H1 (cell line): ENCODE measurements at regions not wholly inside any gene's neighbourhood (a gene's known extent, or its start where the extent isn't known, plus 50 kb on each side); places are given as distances from the start of the nearest gene placed in this dataset.

Source experiments
- CBX5 ChIP-seq: fragments of 300-800, 300-1000 bp; sonication (generic); IDR thresholded peaks from 2 replicates; pipeline ENCODE4 v1.7.1; 2016; ENCODE audit warnings: antibody characterized with exemption, low read length, low read depth
- TF ChIP-seq, protein P1 (sequence below): IDR thresholded peaks from 2 replicates; pipeline ENCODE4 v1.6.1; 2012; ENCODE audit warnings: low read length, inconsistent platforms

DNA sequence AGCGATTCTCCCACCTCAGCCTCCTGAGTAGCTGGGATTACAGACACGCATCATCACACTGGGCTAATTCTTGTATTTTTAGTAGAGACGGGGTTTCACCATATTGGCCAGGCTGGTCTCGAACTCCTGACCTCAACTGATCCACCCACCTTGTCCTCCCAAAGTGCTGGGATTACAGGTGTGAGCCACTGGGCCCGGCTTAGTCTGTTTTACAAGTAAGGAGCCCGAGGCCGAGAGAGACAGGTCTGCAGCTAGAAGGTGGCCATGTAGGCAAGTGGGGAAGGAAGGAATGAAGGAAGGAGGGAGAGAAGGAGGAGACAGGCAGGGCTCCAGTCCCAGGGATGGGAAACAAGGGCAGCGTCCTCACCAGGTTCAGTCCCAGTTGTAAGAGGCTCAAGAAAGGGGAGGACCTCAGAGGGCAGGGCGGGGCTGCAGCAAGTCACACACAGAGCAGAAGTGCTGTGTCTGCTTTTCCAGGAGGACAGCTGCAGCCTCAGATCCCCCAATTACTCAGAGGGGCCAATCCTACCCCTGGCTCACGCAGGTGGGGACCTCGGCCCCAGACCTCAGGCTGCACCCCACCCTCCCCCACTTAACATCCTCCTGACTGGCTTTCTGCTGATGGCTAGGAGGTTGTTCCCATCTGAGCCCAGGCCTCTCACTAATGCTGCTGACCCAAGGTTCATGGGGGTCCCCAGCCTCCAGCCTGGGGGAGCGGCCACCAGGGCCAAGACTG is 53.8 kb upstream of the PRR5 start (continued):
- TF ChIP-seq, protein P1, sequence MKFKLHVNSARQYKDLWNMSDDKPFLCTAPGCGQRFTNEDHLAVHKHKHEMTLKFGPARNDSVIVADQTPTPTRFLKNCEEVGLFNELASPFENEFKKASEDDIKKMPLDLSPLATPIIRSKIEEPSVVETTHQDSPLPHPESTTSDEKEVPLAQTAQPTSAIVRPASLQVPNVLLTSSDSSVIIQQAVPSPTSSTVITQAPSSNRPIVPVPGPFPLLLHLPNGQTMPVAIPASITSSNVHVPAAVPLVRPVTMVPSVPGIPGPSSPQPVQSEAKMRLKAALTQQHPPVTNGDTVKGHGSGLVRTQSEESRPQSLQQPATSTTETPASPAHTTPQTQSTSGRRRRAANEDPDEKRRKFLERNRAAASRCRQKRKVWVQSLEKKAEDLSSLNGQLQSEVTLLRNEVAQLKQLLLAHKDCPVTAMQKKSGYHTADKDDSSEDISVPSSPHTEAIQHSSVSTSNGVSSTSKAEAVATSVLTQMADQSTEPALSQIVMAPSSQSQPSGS, result no peak
- no peak for TF ChIP-seq CBX5
